NCI-H2196 (cell line): ENCODE measurements at regions not wholly inside any gene's neighbourhood (a gene's known extent, or its start where the extent isn't known, plus 50 kb on each side); places are given as distances from the start of the nearest gene placed in this dataset.

ENCODE experiments used
- DNase-seq: peaks from one replicate; lab custom pipeline; 2025; ENCODE audit not compliant: unreplicated experiment; lab: John Stamatoyannopoulos, UW

GRCh38 chr1:58380345-58380744, 166.2 kb downstream of the OMA1 start:
- no peak for DNase-seq

DNA sequence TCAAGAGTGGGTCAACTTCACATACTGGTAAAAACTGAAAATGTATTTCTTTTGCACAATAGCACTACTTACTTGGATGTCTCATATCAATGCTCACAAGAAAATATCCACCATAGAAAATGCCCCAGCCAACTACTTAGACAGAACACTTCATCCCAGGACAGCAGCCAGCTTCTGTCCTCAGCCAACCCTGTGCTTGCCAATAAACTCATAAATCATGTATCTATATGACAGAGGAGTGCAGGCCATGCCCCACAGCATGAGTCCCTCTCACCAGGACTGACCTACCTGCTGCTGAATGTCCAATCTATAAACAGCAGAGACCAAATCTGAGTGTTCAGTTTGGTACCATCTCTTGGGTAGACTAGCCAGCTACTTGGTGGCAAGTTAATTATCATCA, 179.3 kb downstream of the OMA1 start:
- no peak for DNase-seq

- DNase-seq = no peak
These were observed 181.2 kb downstream of the OMA1 start for GRCh38 chr1:58365328-58365727.

GRCh38 chr1:58363585-58363984, 182.9 kb downstream of the OMA1 start:
- DNase-seq = no peak

DNA sequence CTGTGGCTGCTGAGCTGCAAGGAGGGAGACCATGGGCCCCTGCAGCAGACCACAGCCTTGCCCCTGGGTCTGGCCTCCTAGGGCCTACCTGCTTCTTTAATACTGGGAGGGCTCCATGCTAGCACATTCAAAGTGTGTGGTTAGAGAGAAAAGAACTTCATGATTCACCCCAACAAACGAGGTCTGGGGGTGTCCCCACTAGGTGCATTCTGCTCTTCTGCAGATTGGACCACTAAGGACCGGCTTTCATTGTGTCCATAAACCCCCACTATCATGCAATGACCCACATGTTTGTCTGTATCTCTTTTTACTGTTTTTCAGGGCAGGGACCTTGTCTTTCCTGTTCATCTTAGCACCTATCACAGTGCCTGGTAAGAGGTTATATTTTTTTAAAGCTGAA, 185.4 kb downstream of the OMA1 start:
- no peak for DNase-seq

DNA sequence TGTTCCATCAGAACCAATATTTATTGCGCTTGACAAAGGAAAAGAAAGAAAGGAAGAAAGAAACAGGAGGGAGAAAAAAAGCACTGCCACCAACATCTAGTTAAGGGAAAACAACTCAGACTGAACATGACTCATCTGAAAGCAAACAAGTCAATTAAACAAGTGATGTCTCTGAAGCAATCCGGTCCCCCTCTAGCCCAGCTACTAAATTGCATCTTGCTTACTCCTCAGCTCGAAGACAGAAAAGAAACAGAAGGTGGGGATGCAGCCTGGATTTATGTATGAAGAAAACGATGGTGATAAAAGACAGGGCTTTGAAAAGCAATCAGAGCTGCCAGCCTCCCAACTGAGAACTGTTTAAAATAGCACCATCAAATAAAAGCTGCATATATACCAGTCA, 188.2 kb downstream of the OMA1 start:
- DNase-seq = no peak

DNA sequence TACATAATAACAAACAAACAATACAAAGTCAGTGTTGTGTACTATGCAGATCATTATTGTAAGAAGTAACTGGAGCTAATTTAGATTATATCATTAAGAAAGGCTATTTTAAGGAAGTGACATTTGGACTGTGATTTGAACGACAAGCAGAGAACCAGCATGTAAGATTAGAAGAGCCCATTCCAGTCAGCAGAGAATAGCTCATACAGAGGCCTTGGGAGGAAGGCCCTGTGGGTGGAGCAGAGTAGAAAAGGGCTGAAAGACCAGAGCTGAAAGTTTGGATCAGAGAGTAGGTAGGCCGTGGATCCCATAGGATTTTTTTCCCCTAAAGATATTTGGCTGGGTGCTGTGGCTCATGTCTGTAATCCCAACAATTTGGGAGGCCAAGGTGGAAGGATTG, 190.1 kb downstream of the OMA1 start:
- DNase-seq = no peak

DNA sequence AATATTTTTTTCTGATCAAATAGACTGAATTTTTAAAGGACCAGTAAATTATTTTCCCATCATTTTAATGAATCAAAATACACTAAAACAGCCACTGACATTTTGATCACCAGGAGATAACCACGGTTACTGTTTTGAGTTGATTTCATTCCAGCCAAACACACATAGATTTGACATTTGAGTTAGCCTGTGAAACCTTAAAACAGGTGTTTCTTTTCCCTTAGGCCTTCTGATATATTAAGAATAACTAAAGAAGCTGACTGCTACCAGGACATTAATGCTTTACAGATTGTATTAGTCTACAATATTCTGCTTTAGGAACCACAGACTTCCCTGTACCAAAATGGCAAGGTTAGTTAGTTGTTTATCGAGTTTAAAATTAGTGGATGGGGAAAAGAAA, 193.4 kb downstream of the OMA1 start:
- DNase-seq = no peak

GRCh38 chr1:58352476-58353092, 193.9 kb downstream of the OMA1 start:
- DNase-seq = no peak

DNA sequence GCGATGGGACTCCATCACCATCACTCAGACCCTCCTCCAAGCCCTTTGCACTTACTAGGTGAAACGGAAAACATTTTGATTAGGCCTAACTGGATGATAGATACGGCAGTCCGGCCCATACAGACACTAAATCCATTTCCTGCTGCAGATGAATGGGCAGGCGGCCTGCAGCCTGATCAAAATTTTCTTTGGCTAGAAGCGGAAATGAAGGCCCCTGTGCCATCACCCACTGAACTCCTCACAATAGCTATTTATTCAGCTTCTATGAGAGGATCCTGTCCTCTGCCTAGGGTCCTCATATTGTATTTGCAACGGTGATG, 200.5 kb downstream of the OMA1 start:
- DNase-seq = no peak

GRCh38 chr1:58345215-58346035, 201.1 kb downstream of the OMA1 start:
- no peak for DNase-seq

DNA sequence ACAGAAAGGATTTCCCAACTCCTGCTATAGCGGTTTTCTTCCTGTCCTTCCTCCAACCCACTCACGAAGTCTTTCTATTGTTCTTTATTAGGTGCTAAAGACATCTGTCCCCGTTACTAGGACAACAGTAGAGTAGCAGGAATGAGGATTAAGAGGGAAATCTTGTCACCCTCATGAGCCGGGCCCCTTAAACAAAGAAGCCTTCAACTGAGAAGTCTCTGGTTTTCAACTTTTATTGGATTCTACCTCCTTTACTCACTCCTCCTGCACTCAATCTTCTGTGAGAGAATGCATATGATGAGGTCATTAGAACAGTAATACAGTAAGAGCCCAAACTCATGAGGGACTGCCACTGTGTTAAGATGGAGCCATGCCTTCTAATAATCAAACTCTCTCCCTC, 206.3 kb downstream of the OMA1 start:
- DNase-seq = no peak

- no peak for DNase-seq
These were observed 208.4 kb downstream of the OMA1 start for GRCh38 chr1:58338081-58338480.

GRCh38 chr1:58333511-58333910, 213.0 kb downstream of the OMA1 start:
- DNase-seq = no peak

GRCh38 chr1:58331156-58331555, 215.4 kb downstream of the OMA1 start:
- DNase-seq = no peak

GRCh38 chr1:58325866-58326265, 220.7 kb downstream of the OMA1 start:
- no peak for DNase-seq

DNA sequence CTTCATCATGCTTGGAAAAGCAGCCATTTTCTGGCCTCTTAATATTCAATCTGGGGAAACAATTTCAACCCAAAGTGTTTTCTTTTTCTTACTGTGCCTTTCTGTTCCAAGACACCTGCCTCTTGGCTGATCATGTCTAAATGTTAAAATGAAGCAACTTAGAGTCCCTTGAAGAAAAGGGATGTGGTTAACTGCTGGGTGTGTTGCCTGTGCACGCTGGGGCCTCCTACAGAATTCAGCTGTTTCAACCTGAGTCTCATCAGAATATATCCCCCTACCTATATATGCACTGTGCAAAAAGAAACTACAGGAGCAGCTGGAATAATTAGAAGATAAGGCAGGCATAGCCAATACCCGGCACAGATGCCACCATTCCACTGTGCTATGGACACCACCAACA, 222.0 kb downstream of the OMA1 start:
- no peak for DNase-seq

DNA sequence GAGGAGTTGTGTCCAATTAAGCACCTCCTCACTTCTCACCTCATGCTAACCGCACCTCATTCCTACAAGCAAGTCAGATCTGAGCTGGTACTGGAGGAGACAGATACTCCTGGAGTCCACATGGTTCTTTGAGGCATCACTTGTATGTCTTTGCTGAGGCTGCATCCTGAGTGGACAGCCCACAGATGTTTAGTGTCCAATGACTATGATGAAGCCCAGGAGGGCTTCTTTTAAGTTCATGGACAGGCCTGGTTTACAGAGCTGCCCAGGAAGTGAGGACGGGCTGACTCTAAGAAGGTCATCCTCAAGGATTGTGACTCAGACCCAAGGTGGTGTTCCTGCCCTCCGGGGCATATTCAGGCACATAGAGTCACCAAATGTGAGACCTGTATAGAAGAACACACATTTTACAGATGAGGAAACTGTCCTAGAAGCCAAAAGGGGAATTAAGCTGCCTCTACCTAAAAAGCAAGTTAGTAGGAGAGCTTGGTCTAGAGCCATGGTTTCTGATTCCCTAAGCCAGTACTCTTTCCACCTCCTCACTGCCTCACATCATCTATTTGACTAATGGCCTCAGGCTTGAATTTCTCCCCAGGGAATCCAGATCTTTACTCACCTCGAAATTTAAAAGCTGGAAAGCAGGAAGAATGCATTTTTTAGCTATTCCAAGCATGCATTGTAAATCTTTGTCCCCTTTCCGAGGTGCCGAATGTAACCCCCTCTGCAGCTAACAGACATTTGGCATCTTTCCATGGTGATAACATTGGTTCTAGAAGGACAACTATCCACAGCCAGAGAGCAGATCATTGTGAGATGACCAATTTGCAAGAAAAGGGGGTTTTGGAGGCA, 228.1 kb downstream of the OMA1 start:
- DNase-seq = no peak

DNA sequence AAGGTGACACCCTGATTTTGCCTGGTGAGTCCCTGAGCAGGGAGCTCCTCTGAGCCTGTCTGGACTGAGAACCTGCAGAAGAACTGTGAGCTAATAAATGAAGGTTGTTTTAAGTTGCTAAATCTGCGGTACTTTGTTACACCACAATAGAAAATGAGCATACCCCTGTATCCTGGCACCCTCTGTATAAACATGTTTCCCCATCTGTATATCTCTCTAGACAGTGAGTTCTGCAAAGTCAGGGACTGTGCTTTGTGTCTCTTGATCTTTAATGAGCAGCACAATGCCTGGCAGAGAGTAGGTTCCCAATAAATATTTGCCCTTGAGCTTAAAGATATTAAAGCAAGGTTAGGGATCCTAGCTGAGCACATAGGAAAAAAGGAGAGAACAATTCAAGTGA, 228.8 kb downstream of the OMA1 start:
- DNase-seq = no peak

DNA sequence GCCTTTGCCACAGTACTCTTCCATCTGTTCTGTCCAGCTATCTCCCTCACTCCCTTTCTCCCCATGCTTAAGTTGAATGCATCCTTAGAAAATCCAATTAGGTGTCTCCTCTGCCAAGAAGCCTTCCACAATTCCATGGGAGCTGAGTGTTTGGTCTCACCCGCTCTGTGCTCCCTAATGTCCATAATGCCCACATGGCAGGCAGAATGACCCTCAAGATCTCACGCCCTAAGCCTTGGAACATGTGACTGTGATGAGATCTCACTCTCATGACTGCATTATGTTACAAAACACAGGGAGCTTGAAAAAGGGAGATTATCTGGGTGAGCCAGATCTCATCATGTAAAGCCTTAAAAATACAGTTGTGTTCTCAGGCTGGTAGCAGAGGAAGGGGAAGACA, 229.4 kb downstream of the OMA1 start:
- DNase-seq = no peak

GRCh38 chr1:58316141-58316540, 230.4 kb downstream of the OMA1 start:
- DNase-seq = no peak

GRCh38 chr1:58312971-58313563, 233.5 kb downstream of the OMA1 start:
- no peak for DNase-seq
